ENCODE measurements at regions not wholly inside any gene's neighbourhood (a gene's known extent, or its start where the extent isn't known, plus 50 kb on each side); places are given as distances from the start of the nearest gene placed in this dataset.
"Not testable (repeated sequence)": the region's sequence is repeated elsewhere in the genome, so short reads cannot be mapped to it uniquely, and the experiment has no call there.

GRCh38 chr4:52510939-52511565 lies 148.0 kb downstream of the USP46 start:
- Histone ChIP-seq H3K27ac (ENCODE audit: low read depth in 1 of 2, low read length in 2 of 2) (peak overlapping the region; percentile 82 to 87), H3K9me3 (ENCODE audit: control insufficient read depth, low read length) (no peaks in the 10 kb centered on the region), H3K4me1 (ENCODE audit: control insufficient read depth in 1 of 2, insufficient read depth in 2 of 2, low read length in 2 of 2) (peaks cover 4 to 13% of the 10 kb centered on the region in 2 donors), H3K36me3 (ENCODE audit: control insufficient read depth in 1 of 2, insufficient read depth in 2 of 2, low read length in 1 of 2) (no peaks in the 10 kb centered on the region), H3K27me3 (ENCODE audit: control insufficient read depth in 1 of 2, insufficient read depth in 2 of 2, low read length in 1 of 2) (no peaks in the 10 kb centered on the region), H3K4me3 (ENCODE audit: low read length in 2 of 2) (no peak overlapping the region)
- WGBS, 2 donors: 4 to 9% methylated on average over 3 of the region's 3 CpGs
- DNase-seq (no peak), ATAC-seq (ENCODE audit: low FRiP score) (no peak)
- intact Hi-C loops (cut with DNase I): no loop called here

- intact Hi-C loops (cut with DNase I): no loop called here
- no peak overlapping the region for H3K4me3 ChIP-seq (ENCODE audit: low read length in 2 of 2)
- H3K27me3 ChIP-seq (ENCODE audit: control insufficient read depth in 1 of 2, insufficient read depth in 2 of 2, low read length in 1 of 2): no peaks in the 10 kb centered on the region
- WGBS, 2 donors: 49 to 55% methylated on average over 2 of the region's 2 CpGs
- peaks cover 4 to 13% of the 10 kb centered on the region in 2 donors for H3K4me1 ChIP-seq (ENCODE audit: control insufficient read depth in 1 of 2, insufficient read depth in 2 of 2, low read length in 2 of 2)
- peak overlapping the region; percentile 87 to 89 for H3K27ac ChIP-seq (ENCODE audit: low read depth in 1 of 2, low read length in 2 of 2)
- H3K36me3 ChIP-seq (ENCODE audit: control insufficient read depth in 1 of 2, insufficient read depth in 2 of 2, low read length in 1 of 2): no peaks in the 10 kb centered on the region
- ATAC-seq (ENCODE audit: low FRiP score) (no peak), DNase-seq (no peak)
- H3K9me3 ChIP-seq (ENCODE audit: control insufficient read depth, low read length): no peaks in the 10 kb centered on the region
Observed at GRCh38 chr4:52511825-52512224, 147.3 kb downstream of the USP46 start.

DNA sequence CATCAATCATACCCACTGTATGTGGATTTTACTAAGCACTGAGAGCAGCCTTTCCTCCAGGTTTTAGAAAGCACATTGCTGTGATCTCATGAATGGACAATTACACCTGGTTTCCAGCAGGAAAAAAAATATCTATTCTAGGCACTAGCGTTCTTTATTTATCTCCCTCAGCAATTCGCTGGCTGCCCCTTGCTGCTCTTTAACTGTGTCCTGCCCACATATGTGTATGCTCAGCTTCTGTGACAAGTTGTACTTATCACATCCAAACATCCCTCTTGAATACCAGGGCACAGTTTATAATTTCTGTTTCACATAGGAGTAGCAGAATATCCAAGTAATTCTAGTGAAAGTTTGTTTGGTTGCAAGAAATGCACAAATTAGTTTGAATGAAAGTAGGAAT lies 146.8 kb downstream of the USP46 start:
- no peaks in the 10 kb centered on the region for H3K27me3 ChIP-seq (ENCODE audit: control insufficient read depth in 1 of 2, insufficient read depth in 2 of 2, low read length in 1 of 2)
- ATAC-seq (ENCODE audit: low FRiP score) (no peak), DNase-seq (no peak)
- intact Hi-C loops (cut with DNase I): no loop called here
- H3K9me3 ChIP-seq (ENCODE audit: control insufficient read depth, low read length): no peaks in the 10 kb centered on the region
- WGBS, 2 donors: 5 to 7% methylated on average over 2 of the region's 2 CpGs
- no peak overlapping the region for H3K4me3 ChIP-seq (ENCODE audit: low read length in 2 of 2)
- peaks cover 2 to 13% of the 10 kb centered on the region in 2 donors for H3K4me1 ChIP-seq (ENCODE audit: control insufficient read depth in 1 of 2, insufficient read depth in 2 of 2, low read length in 2 of 2)
- H3K27ac ChIP-seq (ENCODE audit: low read depth in 1 of 2, low read length in 2 of 2): peak overlapping the region in 1 of 2 donors; percentile 57
- no peaks in the 10 kb centered on the region for H3K36me3 ChIP-seq (ENCODE audit: control insufficient read depth in 1 of 2, insufficient read depth in 2 of 2, low read length in 1 of 2)

- intact Hi-C loops (cut with DNase I); H3K27me3 ChIP-seq (ENCODE audit: control insufficient read depth in 1 of 2, insufficient read depth in 2 of 2, low read length in 1 of 2); H3K4me1 ChIP-seq (ENCODE audit: control insufficient read depth in 1 of 2, insufficient read depth in 2 of 2, low read length in 2 of 2); H3K27ac ChIP-seq (ENCODE audit: low read depth in 1 of 2, low read length in 2 of 2); H3K9me3 ChIP-seq (ENCODE audit: control insufficient read depth, low read length); ATAC-seq (ENCODE audit: low FRiP score); DNase-seq; H3K4me3 ChIP-seq (ENCODE audit: low read length in 2 of 2); H3K36me3 ChIP-seq (ENCODE audit: control insufficient read depth in 1 of 2, insufficient read depth in 2 of 2, low read length in 1 of 2): not testable (repeated sequence)
- WGBS, 2 donors: 71 to 80% methylated on average over 6 of the region's 6 CpGs
Observed at GRCh38 chr4:52522093-52522492, 137.0 kb downstream of the USP46 start.

- Histone ChIP-seq H3K27me3 (ENCODE audit: control insufficient read depth in 1 of 2, insufficient read depth in 2 of 2, low read length in 1 of 2) (no peaks in the 10 kb centered on the region), H3K4me3 (ENCODE audit: low read length in 2 of 2) (no peak overlapping the region), H3K27ac (ENCODE audit: low read depth in 1 of 2, low read length in 2 of 2) (no peak overlapping the region), H3K36me3 (ENCODE audit: control insufficient read depth in 1 of 2, insufficient read depth in 2 of 2, low read length in 1 of 2) (no peaks in the 10 kb centered on the region), H3K9me3 (ENCODE audit: control insufficient read depth, low read length) (no peaks in the 10 kb centered on the region), H3K4me1 (ENCODE audit: control insufficient read depth in 1 of 2, insufficient read depth in 2 of 2, low read length in 2 of 2) (no peaks in the 10 kb centered on the region)
- no peak for ATAC-seq (ENCODE audit: low FRiP score)
- WGBS, 2 donors: 63 to 70% methylated on average over 2 of the region's 2 CpGs
- no peak for DNase-seq
- intact Hi-C loops (cut with DNase I): no loop called here
Observed at GRCh38 chr4:52529983-52530382, 129.1 kb downstream of the USP46 start.

DNA sequence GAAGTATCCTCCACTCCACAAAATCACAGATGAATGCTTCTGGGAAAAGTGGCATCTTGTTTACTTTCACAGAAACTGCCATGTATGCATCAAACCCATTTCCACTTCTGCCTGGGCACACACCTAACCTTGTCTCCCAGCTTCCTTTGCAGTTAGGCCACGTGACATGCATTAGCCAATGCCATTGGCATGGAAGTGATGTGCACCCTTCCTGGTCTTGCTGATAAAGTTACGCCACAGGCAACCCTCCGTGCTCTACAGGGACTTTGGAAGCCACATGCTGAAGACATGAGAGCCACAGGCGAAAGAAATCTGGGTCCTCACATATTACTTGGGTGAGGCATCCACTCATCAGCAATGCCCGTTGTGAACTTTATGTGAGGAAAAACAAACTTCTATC lies 123.3 kb downstream of the USP46 start:
- intact Hi-C loops (cut with DNase I): no loop called here

More for the DNA sequence above, 123.3 kb downstream of the USP46 start:
- Histone ChIP-seq H3K27me3 (ENCODE audit: control insufficient read depth in 1 of 2, insufficient read depth in 2 of 2, low read length in 1 of 2) (no peaks in the 10 kb centered on the region), H3K4me3 (ENCODE audit: low read length in 2 of 2) (no peak overlapping the region), H3K36me3 (ENCODE audit: control insufficient read depth in 1 of 2, insufficient read depth in 2 of 2, low read length in 1 of 2) (no peaks in the 10 kb centered on the region), H3K9me3 (ENCODE audit: control insufficient read depth, low read length) (no peaks in the 10 kb centered on the region), H3K27ac (ENCODE audit: low read depth in 1 of 2, low read length in 2 of 2) (no peak overlapping the region), H3K4me1 (ENCODE audit: control insufficient read depth in 1 of 2, insufficient read depth in 2 of 2, low read length in 2 of 2) (no peaks in the 10 kb centered on the region)
- no peak for ATAC-seq (ENCODE audit: low FRiP score)
- DNase-seq: no peak
- WGBS, 2 donors: 90 to 91% methylated on average over 5 of the region's 5 CpGs

All from aorta (tissue), 5 donors.